ENCODE measurements at regions not wholly inside any gene's neighbourhood (a gene's known extent, or its start where the extent isn't known, plus 50 kb on each side); places are given as distances from the start of the nearest gene placed in this dataset.

DNA sequence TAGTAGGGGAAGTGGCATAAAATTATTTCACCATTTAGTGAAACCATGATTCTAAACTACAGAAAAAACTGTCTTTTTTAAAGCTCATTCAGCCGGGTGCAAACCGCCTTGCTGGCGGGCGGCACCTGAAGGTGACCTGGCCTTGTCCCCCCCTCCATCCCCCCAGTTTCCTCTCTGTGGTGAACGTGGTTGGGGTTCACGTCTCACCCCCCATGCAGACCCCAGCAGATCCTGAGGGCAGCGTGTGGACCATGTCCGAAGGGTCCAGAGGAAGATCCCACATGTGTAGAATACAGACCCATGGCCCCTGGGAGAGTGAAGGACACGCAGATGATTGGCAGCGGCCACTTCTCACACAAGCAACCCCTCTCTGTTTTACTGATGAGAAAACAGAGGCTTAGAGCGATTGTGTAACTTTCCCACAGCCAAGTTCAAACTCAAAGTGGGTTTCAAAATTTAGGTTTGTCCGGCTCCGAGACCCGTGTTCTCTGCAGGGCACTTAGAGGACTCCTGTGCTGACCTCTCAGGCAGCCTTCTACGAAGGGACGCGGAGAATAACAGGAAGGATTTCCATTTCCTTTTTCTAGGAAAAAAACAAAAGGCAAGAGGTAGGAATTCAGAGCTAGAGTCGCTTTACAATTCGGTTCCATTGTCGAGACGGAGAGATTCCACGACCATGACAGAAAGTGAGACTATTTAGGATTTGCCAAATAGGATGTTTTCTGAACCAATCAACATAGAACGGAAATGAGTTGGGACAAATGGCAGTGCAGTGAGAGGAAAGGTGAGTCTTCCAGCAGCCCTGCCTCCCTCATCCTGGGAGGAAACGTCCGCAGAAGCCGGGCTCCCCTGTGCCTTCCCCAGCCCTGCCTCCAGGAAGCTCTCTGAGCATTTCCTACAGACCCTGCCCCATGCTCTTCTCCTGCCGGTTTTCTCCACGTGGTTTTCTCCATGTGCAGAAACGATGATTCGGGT is 67.6 kb upstream of the PITRM1 start:
- TF ChIP-seq RARB (CRISPR knock-in tag; IDR thresholded peaks at IDR 0.05) (no peak), ZNF565 (CRISPR knock-in tag; conservative IDR thresholded peaks at IDR 0.05; ENCODE audit: low read depth) (no peak), GLIS3 (CRISPR knock-in tag; IDR thresholded peaks at IDR 0.05) (no peak)
- TF ChIP-seq, protein P1, sequence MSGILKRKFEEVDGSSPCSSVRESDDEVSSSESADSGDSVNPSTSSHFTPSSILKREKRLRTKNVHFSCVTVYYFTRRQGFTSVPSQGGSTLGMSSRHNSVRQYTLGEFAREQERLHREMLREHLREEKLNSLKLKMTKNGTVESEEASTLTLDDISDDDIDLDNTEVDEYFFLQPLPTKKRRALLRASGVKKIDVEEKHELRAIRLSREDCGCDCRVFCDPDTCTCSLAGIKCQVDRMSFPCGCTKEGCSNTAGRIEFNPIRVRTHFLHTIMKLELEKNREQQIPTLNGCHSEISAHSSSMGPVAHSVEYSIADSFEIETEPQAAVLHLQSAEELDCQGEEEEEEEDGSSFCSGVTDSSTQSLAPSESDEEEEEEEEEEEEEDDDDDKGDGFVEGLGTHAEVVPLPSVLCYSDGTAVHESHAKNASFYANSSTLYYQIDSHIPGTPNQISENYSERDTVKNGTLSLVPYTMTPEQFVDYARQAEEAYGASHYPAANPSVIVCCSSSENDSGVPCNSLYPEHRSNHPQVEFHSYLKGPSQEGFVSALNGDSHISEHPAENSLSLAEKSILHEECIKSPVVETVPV (CRISPR knock-in tag; IDR thresholded peaks at IDR 0.05), result no peak
- TF ChIP-seq, protein P2, sequence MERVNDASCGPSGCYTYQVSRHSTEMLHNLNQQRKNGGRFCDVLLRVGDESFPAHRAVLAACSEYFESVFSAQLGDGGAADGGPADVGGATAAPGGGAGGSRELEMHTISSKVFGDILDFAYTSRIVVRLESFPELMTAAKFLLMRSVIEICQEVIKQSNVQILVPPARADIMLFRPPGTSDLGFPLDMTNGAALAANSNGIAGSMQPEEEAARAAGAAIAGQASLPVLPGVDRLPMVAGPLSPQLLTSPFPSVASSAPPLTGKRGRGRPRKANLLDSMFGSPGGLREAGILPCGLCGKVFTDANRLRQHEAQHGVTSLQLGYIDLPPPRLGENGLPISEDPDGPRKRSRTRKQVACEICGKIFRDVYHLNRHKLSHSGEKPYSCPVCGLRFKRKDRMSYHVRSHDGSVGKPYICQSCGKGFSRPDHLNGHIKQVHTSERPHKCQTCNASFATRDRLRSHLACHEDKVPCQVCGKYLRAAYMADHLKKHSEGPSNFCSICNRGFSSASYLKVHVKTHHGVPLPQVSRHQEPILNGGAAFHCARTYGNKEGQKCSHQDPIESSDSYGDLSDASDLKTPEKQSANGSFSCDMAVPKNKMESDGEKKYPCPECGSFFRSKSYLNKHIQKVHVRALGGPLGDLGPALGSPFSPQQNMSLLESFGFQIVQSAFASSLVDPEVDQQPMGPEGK (CRISPR knock-in tag; IDR thresholded peaks at IDR 0.05; ENCODE audit: borderline replicate concordance), result no peak
